ENCODE measurements at regions not wholly inside any gene's neighbourhood (a gene's known extent, or its start where the extent isn't known, plus 50 kb on each side); places are given as distances from the start of the nearest gene placed in this dataset.

GRCh38 chr15:60264566-60264965, 133.2 kb downstream of the ANXA2 start:
- TF ChIP-seq CTCF (IDR thresholded peaks at IDR 0.05; ENCODE audit: low read depth, low read length, missing input control) (no peak), RAD21 (IDR thresholded peaks at IDR 0.05) (no peak), TAF1 (conservative IDR thresholded peaks at IDR 0.05) (no peak), JUND (IDR thresholded peaks at IDR 0.05) (no peak), MAX (IDR thresholded peaks at IDR 0.05) (no peak), REST (IDR thresholded peaks at IDR 0.05) (no peak), GABPA (IDR thresholded peaks at IDR 0.05 in 1 of 2, conservative IDR thresholded peaks at IDR 0.05 in 1 of 2) (no peak)
